ENCODE measurements at regions not wholly inside any gene's neighbourhood (a gene's known extent, or its start where the extent isn't known, plus 50 kb on each side); places are given as distances from the start of the nearest gene placed in this dataset.

- TF ChIP-seq, protein P1, sequence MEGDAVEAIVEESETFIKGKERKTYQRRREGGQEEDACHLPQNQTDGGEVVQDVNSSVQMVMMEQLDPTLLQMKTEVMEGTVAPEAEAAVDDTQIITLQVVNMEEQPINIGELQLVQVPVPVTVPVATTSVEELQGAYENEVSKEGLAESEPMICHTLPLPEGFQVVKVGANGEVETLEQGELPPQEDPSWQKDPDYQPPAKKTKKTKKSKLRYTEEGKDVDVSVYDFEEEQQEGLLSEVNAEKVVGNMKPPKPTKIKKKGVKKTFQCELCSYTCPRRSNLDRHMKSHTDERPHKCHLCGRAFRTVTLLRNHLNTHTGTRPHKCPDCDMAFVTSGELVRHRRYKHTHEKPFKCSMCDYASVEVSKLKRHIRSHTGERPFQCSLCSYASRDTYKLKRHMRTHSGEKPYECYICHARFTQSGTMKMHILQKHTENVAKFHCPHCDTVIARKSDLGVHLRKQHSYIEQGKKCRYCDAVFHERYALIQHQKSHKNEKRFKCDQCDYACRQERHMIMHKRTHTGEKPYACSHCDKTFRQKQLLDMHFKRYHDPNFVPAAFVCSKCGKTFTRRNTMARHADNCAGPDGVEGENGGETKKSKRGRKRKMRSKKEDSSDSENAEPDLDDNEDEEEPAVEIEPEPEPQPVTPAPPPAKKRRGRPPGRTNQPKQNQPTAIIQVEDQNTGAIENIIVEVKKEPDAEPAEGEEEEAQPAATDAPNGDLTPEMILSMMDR (conservative IDR thresholded peaks at IDR 0.05) = no peak
- TF ChIP-seq EZH2 (IDR thresholded peaks at IDR 0.05; ENCODE audit: low read depth) = no peak
Measured at GRCh38 chr3:118036215-118036614, 998.4 kb downstream of the IGSF11 start.

All from PC-9 (cell line).